IMR-90 (cell line): ENCODE measurements at regions not wholly inside any gene's neighbourhood (a gene's known extent, or its start where the extent isn't known, plus 50 kb on each side); places are given as distances from the start of the nearest gene placed in this dataset.

Experiments used
- CEBPB ChIP-seq: IDR thresholded peaks from 2 replicates; pipeline ENCODE4 v1.6.1; 2012; ENCODE audit warnings: low read depth, low read length, improper control_type of control experiment
- CHD1 ChIP-seq: IDR thresholded peaks from 2 replicates; pipeline ENCODE4 v1.6.1; 2012; ENCODE audit warnings: low read depth, low read length, improper control_type of control experiment
- CTCF ChIP-seq: conservative IDR thresholded peaks from 2 replicates; pipeline ENCODE4 v1.5.1; 2012; ENCODE audit warnings: mild to moderate bottlenecking, low read depth, low read length, improper control_type of control experiment
- MAFK ChIP-seq: IDR thresholded peaks from 2 replicates; pipeline ENCODE4 v1.6.1; 2012; ENCODE audit warnings: low read depth, low read length, improper control_type of control experiment
- MAZ ChIP-seq: IDR thresholded peaks from 2 replicates; pipeline ENCODE4 v1.6.1; 2012; ENCODE audit warnings: low read depth, mild to moderate bottlenecking, low read length, improper control_type of control experiment, moderate library complexity, borderline replicate concordance
- POLR2A ChIP-seq: IDR thresholded peaks from 2 replicates; pipeline ENCODE4 v1.6.1; 2012; ENCODE audit warnings: mild to moderate bottlenecking, low read depth, low read length
- RAD21 ChIP-seq: IDR thresholded peaks from 2 replicates; pipeline ENCODE4 v1.6.1; 2012; ENCODE audit warnings: low read length, improper control_type of control experiment
- RCOR1 ChIP-seq: IDR thresholded peaks from 2 replicates; pipeline ENCODE4 v1.6.1; 2012; ENCODE audit warnings: mild to moderate bottlenecking, low read length, improper control_type of control experiment; ENCODE audit not compliant: insufficient replicate concordance
- RFX5 ChIP-seq: IDR thresholded peaks from 2 replicates; pipeline ENCODE4 v1.8.0; 2012; ENCODE audit warnings: low read depth, mild to moderate bottlenecking, low read length, moderate library complexity
- SMC3 ChIP-seq: fragments of 150-350 bp; IDR thresholded peaks from 2 replicates; pipeline ENCODE4 v1.6.1; 2016; ENCODE audit warnings: low read depth, mild to moderate bottlenecking, antibody characterized with exemption, low read length, moderate library complexity
- USF2 ChIP-seq: fragments of 150-350 bp; IDR thresholded peaks from 2 replicates; pipeline ENCODE4 v1.6.1; 2017; ENCODE audit warnings: mild to moderate bottlenecking, antibody characterized with exemption, low read length, low read depth

GRCh38 chr5:3068401-3068800 lies 316.9 kb upstream of the IRX2 start:
- TF ChIP-seq POLR2A, result no peak
- no peak for TF ChIP-seq CTCF
- no peak for TF ChIP-seq RAD21
- TF ChIP-seq CHD1, result no peak
- TF ChIP-seq SMC3, result no peak
- TF ChIP-seq RFX5, result no peak
- no peak for TF ChIP-seq MAFK
- no peak for TF ChIP-seq USF2
- no peak for TF ChIP-seq RCOR1
- TF ChIP-seq MAZ, result no peak
- no peak for TF ChIP-seq CEBPB
